GM23338 (cell line): ENCODE measurements at regions not wholly inside any gene's neighbourhood (a gene's known extent, or its start where the extent isn't known, plus 50 kb on each side); places are given as distances from the start of the nearest gene placed in this dataset.

Source experiments
- ATAC-seq: fragments of 200-7000 bp; cut with Tn5 transposase; 3 replicates; pipeline ENCODE4 v1.9.1; 2020
- DNase-seq: peaks from one replicate; pipeline ENCODE4 v3.0.0-alpha.2; 2015; ENCODE audit warnings: low spot score
- H2AFZ ChIP-seq: fragments of 200-600 bp; sonication (generic); 2 replicates; pipeline ENCODE4 v1.8.0; 2016; ENCODE audit warnings: antibody characterized with exemption, mild to moderate bottlenecking, moderate library complexity
- H3F3A ChIP-seq: fragments of 200-600 bp; sonication (generic); replicated peaks from 2 replicates; pipeline ENCODE4 v1.8.0; 2017; ENCODE audit warnings: antibody characterized with exemption, mixed run types, low read depth
- H3K27ac ChIP-seq: fragments of 200-600 bp; sonication (generic); 2 replicates; pipeline ENCODE4 v1.6.1; 2016; ENCODE audit warnings: low read depth
- H3K27me3 ChIP-seq: fragments of 200-600 bp; sonication (generic); 2 replicates; pipeline ENCODE4 v1.8.0; 2016; ENCODE audit warnings: mild to moderate bottlenecking, mixed run types, moderate library complexity; ENCODE audit not compliant: insufficient read depth
- H3K36me3 ChIP-seq: fragments of 200-600 bp; sonication (generic); 2 replicates; pipeline ENCODE4 v1.8.0; 2016; ENCODE audit warnings: mild to moderate bottlenecking; ENCODE audit not compliant: insufficient read depth
- H3K4me1 ChIP-seq: fragments of 200-600 bp; sonication (generic); 2 replicates; pipeline ENCODE4 v1.8.0; 2016; ENCODE audit warnings: mild to moderate bottlenecking, moderate library complexity; ENCODE audit not compliant: insufficient read depth
- H3K4me2 ChIP-seq: fragments of 200-600 bp; sonication (generic); 2 replicates; pipeline ENCODE4 v1.7.1; 2017; ENCODE audit warnings: mixed run types
- H3K4me3 ChIP-seq: fragments of 200-600 bp; sonication (generic); 2 replicates; pipeline ENCODE4 v1.6.1; 2016; ENCODE audit warnings: mixed run types
- H3K79me2 ChIP-seq: fragments of 200-600 bp; sonication (generic); replicated peaks from 2 replicates; pipeline ENCODE4 v1.8.0; 2017; ENCODE audit warnings: mild to moderate bottlenecking; ENCODE audit not compliant: insufficient read depth
- H3K9me2 ChIP-seq: fragments of 200-600 bp; sonication (generic); 2 replicates; pipeline ENCODE4 v1.8.0; 2017; ENCODE audit not compliant: insufficient read depth
- H4K20me1 ChIP-seq: fragments of 200-600 bp; sonication (generic); replicated peaks from 2 replicates; pipeline ENCODE4 v1.8.0; 2017; ENCODE audit warnings: mild to moderate bottlenecking; ENCODE audit not compliant: insufficient read depth
- H3K27ac Mint-ChIP-seq: 2 replicates; pipeline ENCODE4 v1.8.0; 2020; ENCODE audit warnings: inconsistent platforms, mild to moderate bottlenecking, moderate library complexity, mixed read lengths
- H3K27me3 Mint-ChIP-seq: 3 replicates; pipeline ENCODE4 v1.8.0; 2022; ENCODE audit warnings: low read depth, mild to moderate bottlenecking, moderate library complexity, mixed read lengths, inconsistent platforms; ENCODE audit not compliant: insufficient read depth, poor library complexity
- H3K36me3 Mint-ChIP-seq: 3 replicates; pipeline ENCODE4 v1.8.0; 2021; ENCODE audit warnings: low read depth, mild to moderate bottlenecking, inconsistent platforms, moderate library complexity, mixed read lengths
- H3K4me1 Mint-ChIP-seq: 3 replicates; pipeline ENCODE4 v1.8.0; 2020; ENCODE audit warnings: mild to moderate bottlenecking, inconsistent platforms, mixed read lengths
- H3K4me3 Mint-ChIP-seq: 3 replicates; pipeline ENCODE4 v1.8.0; 2021; ENCODE audit warnings: moderate library complexity, mild to moderate bottlenecking, inconsistent platforms, mixed read lengths
- H3K9me3 Mint-ChIP-seq: 3 replicates; pipeline ENCODE4 v1.8.0; 2020; ENCODE audit warnings: moderate library complexity, mild to moderate bottlenecking, inconsistent platforms, mixed read lengths
- CREB1 ChIP-seq: fragments of 250-450 bp; sonication (Bioruptor Pico); IDR thresholded peaks from 2 replicates; pipeline ENCODE4 v1.5.0; 2020; ENCODE audit warnings: low read depth, mild to moderate bottlenecking, moderate library complexity
- EZH2 ChIP-seq: fragments of 200-600 bp; sonication (generic); IDR thresholded peaks from one replicate; pipeline ENCODE4 v1.8.0; 2017; ENCODE audit warnings: antibody characterized with exemption, mild to moderate bottlenecking, low read depth; ENCODE audit not compliant: unreplicated experiment
- EZH2phosphoT487 ChIP-seq: fragments of 200-600 bp; sonication (generic); IDR thresholded peaks from one replicate; pipeline ENCODE4 v1.8.1; 2018; ENCODE audit warnings: antibody characterized with exemption; ENCODE audit not compliant: unreplicated experiment
- JUNB ChIP-seq: IDR thresholded peaks from one replicate; pipeline ENCODE4 v1.6.1; 2016; ENCODE audit warnings: antibody characterized with exemption; ENCODE audit not compliant: unreplicated experiment
- NANOG ChIP-seq: IDR thresholded peaks from 2 replicates; pipeline ENCODE4 v1.6.1; 2016; ENCODE audit warnings: antibody characterized with exemption, borderline replicate concordance
- POLR2AphosphoS5 ChIP-seq: IDR thresholded peaks from 2 replicates; pipeline ENCODE4 v1.6.1; 2016; ENCODE audit warnings: antibody characterized with exemption, low read depth
- STAT1 ChIP-seq: IDR thresholded peaks from one replicate; pipeline ENCODE4 v1.6.1; 2016; ENCODE audit warnings: antibody characterized with exemption; ENCODE audit not compliant: unreplicated experiment
- ZNF114 ChIP-seq: fragments of 250-450 bp; sonication (Bioruptor Pico); IDR thresholded peaks from 2 replicates; pipeline ENCODE4 v1.5.0; 2020; ENCODE audit warnings: mild to moderate bottlenecking, moderate library complexity
- ZNF331 ChIP-seq: fragments of 250-450 bp; sonication (Bioruptor Pico); IDR thresholded peaks from 2 replicates; pipeline ENCODE4 v1.5.0; 2020; ENCODE audit warnings: low read depth, mild to moderate bottlenecking, moderate library complexity
- ZNF462 ChIP-seq: fragments of 250-450 bp; sonication (Bioruptor Pico); IDR thresholded peaks from 2 replicates; pipeline ENCODE4 v1.5.0; 2020; ENCODE audit warnings: mild to moderate bottlenecking, moderate library complexity
- TF ChIP-seq, protein P1 (sequence below), 2 experiments: fragments of 200-600 bp in 1 of 2; sonication (generic) in 1 of 2; conservative IDR thresholded peaks; 2 replicates each; pipeline versions ENCODE4 v1.5.1 to v1.6.1; 2016 to 2017; ENCODE audit warnings: antibody characterized with exemption in 2 of 2, low read depth in 2 of 2, mild to moderate bottlenecking in 2 of 2, moderate library complexity in 1 of 2
- TF ChIP-seq, protein P2 (sequence below): IDR thresholded peaks from 2 replicates; pipeline ENCODE4 v1.6.1; 2016; ENCODE audit warnings: antibody characterized with exemption
- TF ChIP-seq, protein P3 (sequence below): IDR thresholded peaks from one replicate; pipeline ENCODE4 v1.6.1; 2018; ENCODE audit warnings: antibody characterized with exemption; ENCODE audit not compliant: unreplicated experiment

GRCh38 chr18:42533616-42534015 lies 578.6 kb downstream of the PIK3C3 start:
- Histone ChIP-seq H3K27me3 (no peaks in the 10 kb centered on the region), H4K20me1 (no peaks in the 10 kb centered on the region), H3K27ac (no peak overlapping the region), H3K36me3 (no peaks in the 10 kb centered on the region), H2AFZ (peak overlapping the region; percentile 63; the same call in 1 of the 2 replicates), H3K4me3 (no peak overlapping the region), H3F3A (no peaks in the 10 kb centered on the region), H3K4me1 (no peaks in the 10 kb centered on the region), H3K4me2 (no peak overlapping the region), H3K9me2 (peaks cover 5% of the 10 kb centered on the region; the same call in 1 of the 2 replicates), H3K79me2 (no peaks in the 10 kb centered on the region)
- no peak for TF ChIP-seq NANOG
- TF ChIP-seq EZH2: no peak
- TF ChIP-seq, protein P1, sequence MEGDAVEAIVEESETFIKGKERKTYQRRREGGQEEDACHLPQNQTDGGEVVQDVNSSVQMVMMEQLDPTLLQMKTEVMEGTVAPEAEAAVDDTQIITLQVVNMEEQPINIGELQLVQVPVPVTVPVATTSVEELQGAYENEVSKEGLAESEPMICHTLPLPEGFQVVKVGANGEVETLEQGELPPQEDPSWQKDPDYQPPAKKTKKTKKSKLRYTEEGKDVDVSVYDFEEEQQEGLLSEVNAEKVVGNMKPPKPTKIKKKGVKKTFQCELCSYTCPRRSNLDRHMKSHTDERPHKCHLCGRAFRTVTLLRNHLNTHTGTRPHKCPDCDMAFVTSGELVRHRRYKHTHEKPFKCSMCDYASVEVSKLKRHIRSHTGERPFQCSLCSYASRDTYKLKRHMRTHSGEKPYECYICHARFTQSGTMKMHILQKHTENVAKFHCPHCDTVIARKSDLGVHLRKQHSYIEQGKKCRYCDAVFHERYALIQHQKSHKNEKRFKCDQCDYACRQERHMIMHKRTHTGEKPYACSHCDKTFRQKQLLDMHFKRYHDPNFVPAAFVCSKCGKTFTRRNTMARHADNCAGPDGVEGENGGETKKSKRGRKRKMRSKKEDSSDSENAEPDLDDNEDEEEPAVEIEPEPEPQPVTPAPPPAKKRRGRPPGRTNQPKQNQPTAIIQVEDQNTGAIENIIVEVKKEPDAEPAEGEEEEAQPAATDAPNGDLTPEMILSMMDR (conservative IDR thresholded peaks at IDR 0.05; ENCODE audit: low read depth in 2 of 2): no peak
- no peak for TF ChIP-seq ZNF331 (CRISPR knock-in tag)
- no peak for TF ChIP-seq STAT1
- no peak for TF ChIP-seq JUNB
- TF ChIP-seq EZH2phosphoT487: no peak
- TF ChIP-seq, protein P2, sequence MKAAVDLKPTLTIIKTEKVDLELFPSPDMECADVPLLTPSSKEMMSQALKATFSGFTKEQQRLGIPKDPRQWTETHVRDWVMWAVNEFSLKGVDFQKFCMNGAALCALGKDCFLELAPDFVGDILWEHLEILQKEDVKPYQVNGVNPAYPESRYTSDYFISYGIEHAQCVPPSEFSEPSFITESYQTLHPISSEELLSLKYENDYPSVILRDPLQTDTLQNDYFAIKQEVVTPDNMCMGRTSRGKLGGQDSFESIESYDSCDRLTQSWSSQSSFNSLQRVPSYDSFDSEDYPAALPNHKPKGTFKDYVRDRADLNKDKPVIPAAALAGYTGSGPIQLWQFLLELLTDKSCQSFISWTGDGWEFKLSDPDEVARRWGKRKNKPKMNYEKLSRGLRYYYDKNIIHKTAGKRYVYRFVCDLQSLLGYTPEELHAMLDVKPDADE: no peak
- TF ChIP-seq, protein P3, sequence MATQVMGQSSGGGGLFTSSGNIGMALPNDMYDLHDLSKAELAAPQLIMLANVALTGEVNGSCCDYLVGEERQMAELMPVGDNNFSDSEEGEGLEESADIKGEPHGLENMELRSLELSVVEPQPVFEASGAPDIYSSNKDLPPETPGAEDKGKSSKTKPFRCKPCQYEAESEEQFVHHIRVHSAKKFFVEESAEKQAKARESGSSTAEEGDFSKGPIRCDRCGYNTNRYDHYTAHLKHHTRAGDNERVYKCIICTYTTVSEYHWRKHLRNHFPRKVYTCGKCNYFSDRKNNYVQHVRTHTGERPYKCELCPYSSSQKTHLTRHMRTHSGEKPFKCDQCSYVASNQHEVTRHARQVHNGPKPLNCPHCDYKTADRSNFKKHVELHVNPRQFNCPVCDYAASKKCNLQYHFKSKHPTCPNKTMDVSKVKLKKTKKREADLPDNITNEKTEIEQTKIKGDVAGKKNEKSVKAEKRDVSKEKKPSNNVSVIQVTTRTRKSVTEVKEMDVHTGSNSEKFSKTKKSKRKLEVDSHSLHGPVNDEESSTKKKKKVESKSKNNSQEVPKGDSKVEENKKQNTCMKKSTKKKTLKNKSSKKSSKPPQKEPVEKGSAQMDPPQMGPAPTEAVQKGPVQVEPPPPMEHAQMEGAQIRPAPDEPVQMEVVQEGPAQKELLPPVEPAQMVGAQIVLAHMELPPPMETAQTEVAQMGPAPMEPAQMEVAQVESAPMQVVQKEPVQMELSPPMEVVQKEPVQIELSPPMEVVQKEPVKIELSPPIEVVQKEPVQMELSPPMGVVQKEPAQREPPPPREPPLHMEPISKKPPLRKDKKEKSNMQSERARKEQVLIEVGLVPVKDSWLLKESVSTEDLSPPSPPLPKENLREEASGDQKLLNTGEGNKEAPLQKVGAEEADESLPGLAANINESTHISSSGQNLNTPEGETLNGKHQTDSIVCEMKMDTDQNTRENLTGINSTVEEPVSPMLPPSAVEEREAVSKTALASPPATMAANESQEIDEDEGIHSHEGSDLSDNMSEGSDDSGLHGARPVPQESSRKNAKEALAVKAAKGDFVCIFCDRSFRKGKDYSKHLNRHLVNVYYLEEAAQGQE: no peak
- no peak for TF ChIP-seq POLR2AphosphoS5
- TF ChIP-seq ZNF462 (CRISPR knock-in tag): no peak
- TF ChIP-seq ZNF114: no peak
- no peak for TF ChIP-seq CREB1 (CRISPR knock-in tag)
- H3K27me3 Mint-ChIP-seq: no peaks in the 10 kb centered on the region
- DNase-seq (no peak), ATAC-seq (no peak)
- H3K4me3 Mint-ChIP-seq: no peak overlapping the region
- peaks cover 3% of the 10 kb centered on the region; the same call in 2 of the 3 replicates for H3K4me1 Mint-ChIP-seq
- no peaks in the 10 kb centered on the region for H3K9me3 Mint-ChIP-seq
- H3K27ac Mint-ChIP-seq: no peak overlapping the region
- no peaks in the 10 kb centered on the region for H3K36me3 Mint-ChIP-seq
